HG03175 (cell line): ENCODE measurements at regions not wholly inside any gene's neighbourhood (a gene's known extent, or its start where the extent isn't known, plus 50 kb on each side); places are given as distances from the start of the nearest gene placed in this dataset.

Experiments
- ATAC-seq: cut with Tn5 transposase; IDR thresholded peaks from one replicate; pipeline ENCODE4 v1.9.1; 2021; ENCODE audit warnings: mild to moderate bottlenecking, moderate library complexity; ENCODE audit not compliant: unreplicated experiment

DNA sequence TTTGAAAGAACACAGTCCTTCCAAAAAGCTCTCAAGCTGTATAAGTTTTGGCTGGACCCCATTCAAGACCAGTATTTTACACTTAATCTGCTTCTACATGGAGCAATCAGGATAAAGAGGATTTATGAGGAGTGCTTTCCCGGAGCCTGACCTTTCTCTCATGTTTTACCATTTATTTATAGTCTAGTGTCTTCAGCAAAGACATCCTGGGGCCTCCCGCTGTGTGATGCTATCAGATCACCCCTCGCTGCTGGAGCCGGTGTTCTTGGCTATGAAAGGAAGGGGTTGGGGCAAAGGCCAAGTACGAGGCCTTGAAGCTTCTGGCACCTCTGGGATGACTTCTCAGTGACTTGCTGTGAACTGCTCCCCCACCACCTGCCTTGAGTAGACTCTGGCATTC, 189.6 kb downstream of the ADAMTS15 start:
- ATAC-seq, result no peak

DNA sequence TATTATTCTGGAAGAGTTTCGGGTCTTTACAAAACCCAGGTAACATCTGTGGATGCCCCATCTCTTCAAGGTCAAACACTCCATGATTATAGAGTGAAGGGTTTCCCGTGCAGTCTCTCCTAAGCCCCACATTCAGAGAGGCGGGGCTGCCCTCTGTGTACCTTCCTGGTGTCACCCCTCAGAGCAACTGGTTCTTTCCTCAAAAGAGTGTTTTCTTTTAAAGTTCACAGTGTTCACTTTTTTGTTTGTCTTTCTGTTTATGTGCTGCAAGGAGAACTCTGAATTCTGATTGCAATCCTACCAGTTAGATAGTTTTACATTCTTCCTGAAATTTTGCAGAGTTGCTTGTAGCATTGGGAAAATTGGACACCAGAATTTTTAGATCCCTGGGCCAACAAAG, 190.2 kb downstream of the ADAMTS15 start:
- no peak for ATAC-seq

DNA sequence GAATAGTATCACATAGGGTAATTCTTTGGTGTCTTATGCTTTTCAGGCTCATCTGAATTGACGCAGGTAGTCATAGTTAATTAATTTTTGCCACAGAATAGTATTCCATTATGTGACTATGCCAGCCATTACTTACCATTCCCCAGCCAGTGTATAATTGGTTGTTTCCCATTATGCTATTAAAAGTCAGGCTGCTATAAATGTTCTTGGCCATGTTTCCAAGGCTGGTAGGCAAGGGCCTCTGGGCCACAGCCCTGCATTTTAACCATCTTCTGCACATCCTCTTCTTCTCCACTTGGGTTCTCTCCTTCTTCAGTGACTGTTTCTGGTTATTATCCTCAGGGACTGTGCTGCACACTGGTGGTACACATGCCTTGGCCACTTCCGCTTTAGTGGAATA, 190.9 kb downstream of the ADAMTS15 start:
- ATAC-seq, result no peak

DNA sequence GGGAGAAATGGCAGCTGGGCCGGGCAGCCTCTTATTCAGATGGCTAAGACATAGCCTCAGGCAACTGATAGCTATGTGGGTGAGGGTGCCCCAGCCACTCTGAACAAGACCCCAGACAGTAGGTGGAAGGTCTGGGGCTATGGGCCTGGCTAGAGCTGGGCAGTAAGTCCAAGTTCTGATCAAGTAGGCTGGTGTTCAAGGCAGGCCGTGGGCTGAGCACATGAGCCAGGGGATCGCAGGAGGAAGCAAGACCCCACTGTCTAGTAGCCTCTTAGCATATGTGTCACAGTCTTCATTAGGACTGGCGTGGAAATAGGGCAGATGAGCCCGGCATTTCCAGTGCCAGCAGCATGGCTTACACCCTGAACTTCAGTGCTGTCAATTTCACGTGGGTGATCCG, 192.1 kb downstream of the ADAMTS15 start:
- no peak for ATAC-seq

DNA sequence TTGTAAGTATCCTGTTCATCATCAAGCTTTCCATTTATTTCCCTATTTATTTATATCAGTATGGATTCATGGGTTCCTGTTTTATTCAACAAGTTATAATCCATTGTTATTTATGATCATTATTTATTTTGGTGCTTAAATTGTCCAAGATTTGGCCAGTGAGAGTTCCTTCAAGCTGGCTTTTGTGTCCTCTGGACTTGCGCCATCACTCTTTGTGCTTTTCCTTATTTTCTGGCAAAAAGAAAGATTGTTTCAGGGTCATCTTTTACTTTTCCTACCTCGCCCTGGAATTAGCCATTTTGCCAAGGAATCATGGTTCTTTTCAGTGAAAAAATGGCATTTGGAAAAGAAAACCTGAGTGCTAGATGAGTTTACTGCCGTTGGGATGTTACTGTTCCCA, 193.4 kb downstream of the ADAMTS15 start:
- no peak for ATAC-seq

DNA sequence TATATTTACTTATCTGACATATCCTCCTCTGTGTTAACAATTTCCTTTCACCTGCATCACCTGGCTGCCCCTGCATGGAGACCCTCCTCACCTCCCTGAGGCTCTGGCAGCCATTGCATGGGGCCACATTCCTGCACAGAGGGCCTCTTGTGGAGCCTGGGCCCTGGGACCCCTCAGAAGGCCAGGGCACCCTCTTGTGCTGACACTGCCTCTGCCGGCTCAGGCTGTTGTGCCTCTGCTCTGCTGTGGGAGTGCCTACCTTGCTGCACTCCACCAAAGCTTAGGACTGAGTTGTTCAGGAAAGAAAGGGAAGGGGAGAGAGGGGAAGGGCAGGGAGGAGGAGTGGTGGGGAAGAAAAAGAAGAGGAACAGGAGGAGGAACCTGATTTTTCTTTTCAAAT, 194.5 kb downstream of the ADAMTS15 start:
- no peak for ATAC-seq

DNA sequence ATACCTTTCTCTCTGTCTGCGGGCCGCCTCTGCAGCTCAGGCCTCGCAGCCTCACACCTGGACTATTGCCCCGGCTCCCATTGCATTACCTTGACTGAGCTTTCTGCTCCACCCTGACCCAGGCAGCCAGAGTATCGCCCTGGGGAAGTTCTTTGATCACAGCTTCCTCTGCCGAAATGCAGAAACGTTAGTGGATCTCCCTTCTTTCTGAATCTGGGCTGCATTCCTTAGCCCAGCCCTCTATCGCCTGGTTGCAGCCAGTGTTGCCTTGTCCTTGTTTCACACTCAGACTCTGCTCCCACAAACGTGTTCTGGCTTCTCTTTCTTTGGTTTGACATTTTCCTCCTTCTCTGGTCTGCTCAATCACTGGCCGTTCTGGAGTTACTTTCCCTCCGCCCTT, 195.7 kb downstream of the ADAMTS15 start:
- no peak for ATAC-seq

DNA sequence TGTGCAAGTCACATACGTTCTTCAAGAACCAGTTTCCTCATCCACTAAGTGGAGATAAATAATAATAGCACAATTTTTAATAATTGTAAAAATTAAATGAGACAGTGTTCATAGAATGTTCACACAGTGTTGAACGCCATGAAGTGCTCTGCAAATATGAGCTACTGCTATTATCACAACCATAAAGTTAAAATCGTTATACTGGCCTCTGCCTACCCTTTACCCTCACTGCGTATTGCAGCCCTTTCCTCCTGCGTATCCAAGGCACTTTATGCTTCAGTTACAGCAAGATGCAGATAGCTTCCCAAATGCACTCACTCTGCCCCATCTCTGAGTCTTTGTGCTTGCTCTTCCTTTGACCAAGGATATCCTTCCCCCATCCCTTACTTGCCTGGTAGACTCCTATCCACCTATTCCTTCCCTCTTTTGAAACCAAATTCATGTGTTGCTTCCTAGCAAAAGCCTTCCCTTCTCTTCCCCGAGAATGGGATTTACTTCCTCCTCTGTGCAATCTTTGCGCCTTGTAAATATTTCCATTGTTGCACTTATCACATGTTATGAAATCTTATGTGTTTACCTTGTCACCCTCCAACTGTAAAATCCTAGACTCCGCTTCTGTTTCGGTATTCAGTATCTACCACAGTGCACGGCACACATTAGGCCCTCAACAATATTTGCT, 196.9 kb downstream of the ADAMTS15 start:
- ATAC-seq, result no peak

DNA sequence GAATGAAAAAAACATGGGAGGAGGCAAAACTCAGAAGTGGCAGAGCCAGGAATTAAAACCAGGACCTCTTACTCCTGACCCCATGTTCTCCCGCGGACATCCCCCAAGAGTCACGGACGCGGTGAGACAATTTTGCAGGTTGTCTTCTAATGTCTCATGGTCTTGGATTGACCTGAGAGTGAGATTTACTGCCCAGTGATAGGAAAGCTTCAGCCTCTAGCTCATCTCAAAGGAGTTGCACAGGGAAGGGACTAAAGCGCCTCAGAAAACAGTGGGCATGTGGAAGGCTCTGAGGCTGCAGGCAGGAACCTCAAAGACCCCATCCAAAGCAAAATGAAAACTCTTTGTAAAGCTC, 197.4 kb downstream of the ADAMTS15 start:
- no peak for ATAC-seq

DNA sequence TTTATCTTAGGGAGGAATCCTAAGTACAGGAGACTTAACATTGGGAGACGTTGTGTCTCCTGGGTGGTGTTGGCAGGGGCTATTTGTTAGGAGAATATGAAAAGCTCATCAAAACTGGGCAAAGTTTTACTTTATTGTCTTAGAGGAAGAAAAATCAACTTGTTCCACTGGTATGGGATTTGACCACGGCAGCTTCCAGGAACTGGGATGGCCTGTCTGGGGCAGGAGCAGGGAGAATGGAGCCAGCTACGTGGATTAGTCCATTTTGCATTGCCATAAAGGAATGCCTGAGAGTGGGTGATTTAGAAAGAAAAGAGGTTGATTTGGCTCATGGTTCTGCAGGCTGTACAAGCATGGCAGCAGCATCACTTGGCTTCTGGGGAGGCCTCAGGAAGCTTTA, 198.4 kb downstream of the ADAMTS15 start:
- no peak for ATAC-seq

DNA sequence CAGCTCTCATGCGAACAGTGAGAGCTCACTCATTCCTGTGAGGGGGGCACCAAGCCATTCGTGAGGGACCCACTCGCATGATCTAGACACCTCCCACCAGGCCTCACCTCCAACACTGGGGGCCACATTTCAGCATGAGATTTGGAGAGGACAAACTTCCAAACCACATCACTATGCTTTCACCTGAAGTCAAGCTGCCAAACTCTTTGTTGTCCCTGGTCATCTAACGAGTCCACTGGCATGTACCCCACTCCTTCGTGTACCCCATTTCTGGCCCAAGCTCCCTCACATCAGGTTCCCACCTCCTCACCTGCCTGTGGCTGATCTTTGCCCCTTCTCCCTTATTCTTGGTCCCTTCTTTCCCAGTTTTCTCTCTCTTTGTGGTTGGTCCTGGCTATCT, 198.9 kb downstream of the ADAMTS15 start:
- no peak for ATAC-seq

DNA sequence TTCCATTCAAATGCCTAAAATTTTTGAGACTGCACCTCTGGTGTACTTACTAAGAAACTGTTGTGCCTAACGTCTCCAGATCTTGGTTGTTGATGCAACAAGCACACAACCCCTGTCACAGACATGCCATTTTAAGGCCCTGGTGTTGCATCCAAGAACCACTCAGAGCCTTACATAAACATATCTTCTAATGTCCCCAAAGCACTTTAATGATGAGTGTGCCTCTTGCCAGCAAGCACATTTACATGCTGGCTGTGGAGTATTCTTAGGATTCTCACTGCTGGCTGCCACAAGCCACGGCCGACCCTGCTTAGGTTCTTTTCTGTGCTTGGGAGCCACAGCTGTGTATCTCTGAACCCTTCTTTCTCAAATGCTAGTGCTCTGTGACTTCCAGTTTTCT, 201.4 kb downstream of the ADAMTS15 start:
- ATAC-seq, result no peak

DNA sequence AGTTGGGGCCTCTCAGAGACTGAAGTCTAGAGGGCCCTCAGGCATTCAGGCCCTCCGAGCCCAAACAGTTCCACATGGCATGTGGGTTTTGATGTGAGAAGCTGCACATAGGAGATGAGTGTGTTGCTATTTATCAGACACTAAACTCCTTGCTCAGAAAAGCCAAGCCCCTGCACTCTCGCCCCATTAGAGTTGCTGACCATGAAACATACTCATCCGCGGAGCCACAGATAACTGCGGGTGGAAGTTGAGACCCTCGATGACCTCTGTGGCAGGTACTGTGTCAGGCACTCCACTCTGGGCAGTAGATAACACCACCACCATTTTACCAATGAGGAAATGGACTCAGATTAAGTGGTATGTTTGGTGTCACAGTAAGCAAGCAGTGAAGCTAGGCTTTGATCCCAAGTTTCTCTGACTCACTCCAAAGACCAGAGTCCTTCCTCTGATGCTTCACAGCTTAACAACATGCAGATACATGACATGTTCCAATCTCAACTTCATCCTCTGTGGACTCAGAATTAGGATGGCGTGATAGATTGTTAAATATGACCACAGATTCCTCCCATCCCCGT, 202.1 kb downstream of the ADAMTS15 start:
- no peak for ATAC-seq

DNA sequence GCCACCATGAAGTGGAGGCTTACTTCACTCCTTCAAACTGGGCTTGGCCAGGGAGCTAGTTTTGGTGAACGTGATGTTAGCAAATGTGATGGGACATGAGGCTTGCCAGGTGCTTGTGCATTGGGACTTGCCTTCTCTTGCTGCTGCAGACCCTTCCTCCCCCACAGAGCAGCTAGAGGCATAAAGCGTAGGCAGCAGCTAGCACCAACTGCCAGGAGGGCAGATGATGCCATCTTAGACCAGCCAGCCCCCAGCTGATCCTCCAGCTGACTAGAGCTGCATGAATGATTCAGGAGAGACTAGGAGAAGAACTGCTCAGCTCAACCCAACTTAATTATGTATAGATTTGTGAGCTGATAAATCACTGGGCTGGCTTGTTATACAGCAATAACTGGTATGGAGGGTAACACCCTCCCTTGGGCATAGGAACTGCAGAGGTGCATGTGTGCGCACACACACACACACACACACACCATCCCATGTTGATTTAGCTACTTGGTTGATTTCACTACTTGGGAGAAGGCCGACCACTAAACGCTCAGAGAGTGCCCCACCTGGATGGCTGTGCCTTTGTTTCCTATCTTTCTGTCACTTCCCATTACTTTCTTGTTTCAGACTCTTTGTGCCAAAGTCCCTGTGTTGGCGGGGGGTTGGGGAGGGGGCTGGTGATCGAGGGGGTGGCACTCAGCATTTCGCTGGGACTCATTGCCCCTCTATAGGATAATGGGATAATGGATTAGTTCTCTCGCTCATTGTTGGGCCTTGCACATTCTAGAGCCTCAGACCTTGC, 202.8 kb downstream of the ADAMTS15 start:
- no peak for ATAC-seq

DNA sequence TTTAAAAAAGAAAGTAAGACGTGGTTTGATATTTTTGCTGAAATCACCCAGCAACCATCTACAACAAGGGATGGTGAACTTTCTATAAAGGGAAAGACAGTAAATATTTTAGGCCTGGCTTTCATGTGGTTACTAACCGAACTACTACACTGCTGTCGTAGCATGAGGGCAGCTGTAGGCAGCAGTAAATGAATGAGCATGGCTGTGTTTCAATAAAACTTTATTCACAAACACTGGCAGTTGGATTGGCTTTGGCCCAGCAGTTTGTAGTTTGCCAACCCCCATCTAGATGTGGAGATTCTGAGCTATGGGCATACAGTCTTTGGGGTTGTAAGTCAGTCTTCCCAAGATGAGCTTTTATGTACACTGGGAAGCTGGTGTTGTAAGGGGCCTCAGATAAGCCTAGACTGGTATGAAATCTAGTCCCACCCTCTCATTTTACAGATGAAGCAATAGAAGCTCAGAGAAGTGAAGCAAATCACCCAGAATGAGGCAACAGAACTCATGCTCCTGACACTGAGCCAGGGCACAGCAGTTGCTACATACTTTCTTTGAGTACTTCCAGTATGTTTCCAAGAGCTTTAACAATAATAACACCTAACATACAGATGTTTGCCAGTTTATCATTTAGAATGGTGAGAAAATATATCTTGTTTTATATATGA, 204.4 kb downstream of the ADAMTS15 start:
- no peak for ATAC-seq

DNA sequence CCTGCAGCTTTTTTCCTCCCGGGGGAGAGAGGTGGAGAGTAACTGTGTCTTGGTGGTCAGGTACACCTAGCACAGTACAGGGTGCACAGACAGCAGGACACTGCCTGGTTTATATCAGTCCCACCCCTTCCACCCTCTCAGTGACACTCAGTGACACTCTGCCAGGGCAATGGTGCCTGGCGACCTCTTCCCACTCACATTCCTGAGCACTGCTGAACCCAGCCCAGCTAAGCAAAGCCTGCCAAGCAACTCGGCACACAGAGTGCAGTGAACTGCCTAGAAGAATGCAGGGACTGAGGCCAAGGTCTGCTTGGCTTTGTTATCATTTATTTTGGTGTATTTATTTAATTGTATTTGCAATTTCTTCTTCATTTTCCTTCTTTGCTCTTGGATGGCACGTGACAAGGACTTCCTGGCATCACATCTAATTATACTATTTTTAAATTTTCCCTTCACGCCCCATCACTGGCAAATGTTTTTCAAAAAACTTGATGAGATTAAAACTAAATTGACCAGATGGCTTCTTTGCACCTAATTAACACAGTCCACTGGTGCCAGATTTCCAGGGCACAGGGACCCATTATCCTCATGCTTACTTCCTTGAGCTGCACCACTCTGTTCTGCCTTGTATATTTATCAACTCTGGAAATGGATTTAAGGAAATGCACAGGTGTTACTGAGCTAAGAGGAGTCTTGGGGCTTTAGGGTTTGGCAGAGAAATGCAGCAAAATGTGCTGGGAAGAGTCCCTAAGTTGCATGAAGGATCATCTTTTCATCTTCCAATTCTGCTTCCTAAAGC, 205.6 kb downstream of the ADAMTS15 start:
- ATAC-seq, result no peak

DNA sequence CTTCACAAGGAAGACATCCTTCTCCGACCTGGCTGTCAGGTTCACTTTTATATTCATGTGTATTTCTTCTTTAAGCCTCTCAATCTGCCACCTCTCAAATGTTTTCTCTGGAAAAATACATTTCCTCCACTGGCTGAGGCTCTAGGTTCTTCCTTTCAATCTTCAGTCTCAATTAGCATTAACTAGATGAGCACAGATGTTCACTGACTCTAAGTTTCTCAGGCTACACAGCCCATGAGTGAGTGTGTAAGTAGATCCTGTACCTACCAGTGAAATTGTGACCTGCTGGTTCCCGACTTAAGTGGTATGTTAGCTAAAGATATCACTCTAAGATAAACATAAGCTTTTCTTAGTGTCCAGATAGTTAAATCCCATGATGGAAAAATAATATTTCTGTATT, 206.9 kb downstream of the ADAMTS15 start:
- ATAC-seq, result no peak

DNA sequence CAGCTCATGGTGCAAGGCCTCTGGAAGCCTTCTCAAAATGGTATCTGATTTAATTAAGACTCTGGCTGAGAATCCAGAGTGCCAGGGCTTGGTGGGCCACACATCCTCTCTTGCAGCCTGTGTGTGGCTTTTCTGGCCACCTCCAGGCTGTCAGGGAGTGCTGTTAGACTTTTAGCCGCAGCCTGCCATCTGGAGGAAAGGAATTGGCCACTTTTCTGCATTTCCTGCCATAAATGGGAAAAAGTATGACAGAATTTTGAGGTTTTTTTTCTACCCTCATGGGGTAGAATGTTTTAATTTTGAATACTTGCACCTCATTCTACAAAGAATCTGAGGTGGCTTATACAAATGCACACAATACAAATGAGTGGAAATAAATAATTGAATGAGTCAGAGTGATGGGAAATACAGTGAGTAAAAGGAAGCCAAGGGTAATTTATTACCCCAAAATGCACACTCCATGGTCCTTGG, 218.4 kb downstream of the ADAMTS15 start:
- no peak for ATAC-seq

DNA sequence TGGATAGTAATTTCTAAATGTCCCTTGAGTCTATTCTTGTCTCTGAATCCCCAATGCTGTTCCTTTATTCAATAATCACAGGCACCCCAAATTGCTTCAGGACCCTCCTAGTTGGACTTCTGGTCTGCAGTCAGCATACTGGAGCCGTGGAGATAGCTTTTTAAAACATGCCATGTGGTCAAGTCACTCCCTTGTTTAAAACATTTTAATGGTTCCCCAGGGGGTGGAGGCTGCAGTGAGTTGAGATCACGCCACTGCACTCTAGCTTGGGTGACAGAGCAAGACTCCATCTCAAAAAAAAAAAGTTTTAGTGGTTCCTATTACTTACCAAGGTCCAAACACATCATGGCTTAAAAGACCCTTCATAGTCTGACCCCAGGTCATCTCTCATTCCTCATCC, 220.3 kb downstream of the ADAMTS15 start:
- ATAC-seq, result no peak

DNA sequence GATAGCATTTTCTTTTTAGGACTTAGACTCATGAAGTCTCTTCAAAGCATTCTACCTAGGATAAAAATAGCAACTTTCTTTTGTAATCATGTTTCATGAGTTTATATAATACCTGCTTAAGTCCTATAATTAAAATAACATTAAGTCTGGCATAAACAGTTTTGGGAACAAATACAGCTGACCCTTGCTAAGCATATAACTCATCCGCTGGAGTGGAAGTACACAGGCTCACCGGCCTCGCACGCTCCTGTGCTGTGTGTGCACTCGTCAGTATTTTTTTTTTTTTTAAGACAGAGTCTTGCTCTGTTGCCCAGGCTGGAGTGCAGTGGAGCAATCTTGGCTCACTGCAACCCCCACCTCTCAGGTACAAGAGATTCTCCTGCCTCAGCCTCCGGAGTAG, 221.8 kb downstream of the ADAMTS15 start:
- no peak for ATAC-seq
